Endothelial cell of umbilical vein (primary cell): ENCODE measurements at regions not wholly inside any gene's neighbourhood (a gene's known extent, or its start where the extent isn't known, plus 50 kb on each side); places are given as distances from the start of the nearest gene placed in this dataset.

ENCODE experiments used
- BruUV-seq: library from RNA; stranded (reverse); fragments of 400-500 nt; replicated peaks from 2 replicates; lab custom pipeline; 2021; lab: Mats Ljungman, UMichigan
- CTCF ChIA-PET: fragments of 300-600, 350-600 bp; sonication (Branson Sonifier 250); formaldehyde crosslinking; loops from one replicate; lab custom pipeline; 2021; ENCODE audit warnings: antibody characterized with exemption, inconsistent platforms; lab: Charles Lee
- POLR2A ChIA-PET: fragments of 300-600, 350-600 bp; sonication (Branson Sonifier 250); formaldehyde crosslinking; loops from one replicate; lab custom pipeline; 2021; ENCODE audit warnings: antibody characterized with exemption, inconsistent platforms; lab: Charles Lee
- DNase-seq: peaks from one replicate; pipeline ENCODE4 v3.0.0-alpha.2; 2011; ENCODE audit warnings: low read depth, low spot score
- FAIRE-seq: peaks from 2 replicates; lab custom pipeline; 2011; peaks lifted over from hg19 to GRCh38; lab: Jason Lieb, UNC
- H2AFZ ChIP-seq: 2 replicates; pipeline ENCODE4 v1.6.0; 2012; ENCODE audit warnings: low read depth, low read length, control low read depth, inconsistent platforms
- H3K27ac ChIP-seq: 2 replicates; pipeline ENCODE4 v1.5.1; 2011; ENCODE audit warnings: low read depth, mild to moderate bottlenecking, control low read depth, low read length, moderate library complexity; ENCODE audit not compliant: insufficient read depth
- H3K27me3 ChIP-seq, 2 experiments: 2 replicates each; pipeline versions ENCODE4 v1.6.0 to v1.6.1; 2011; ENCODE audit warnings: low read length in 2 of 2, mixed read lengths in 1 of 2; ENCODE audit not compliant: control insufficient read depth in 2 of 2, insufficient read depth in 2 of 2
- H3K36me3 ChIP-seq, 2 experiments: 2 replicates in 1 of 2; 3 replicates in 1 of 2; pipeline ENCODE4 v1.5.1; 2011; ENCODE audit warnings: low read length in 2 of 2, mild to moderate bottlenecking in 1 of 2, moderate library complexity in 1 of 2; ENCODE audit not compliant: control insufficient read depth in 2 of 2, insufficient read depth in 2 of 2; ENCODE audit errors: extremely low read depth in 1 of 2
- H3K4me1 ChIP-seq: 3 replicates; pipeline ENCODE4 v1.5.1; 2011; ENCODE audit warnings: mild to moderate bottlenecking, low read length; ENCODE audit not compliant: control insufficient read depth, insufficient read depth; ENCODE audit errors: extremely low read depth
- H3K4me2 ChIP-seq: 2 replicates; pipeline ENCODE4 v1.6.1; 2011; ENCODE audit warnings: low read length, control low read depth, mixed read lengths; ENCODE audit not compliant: insufficient read depth
- H3K4me3 ChIP-seq, 3 experiments: fragments of 200-600 bp in 1 of 3; sonication (generic), shearing (Covaris generic) in 1 of 3; replicated peaks in 1 of 3; 2 replicates each; pipeline ENCODE4 v1.5.1; 2011 to 2016; ENCODE audit warnings: control low read depth in 3 of 3, low read length in 3 of 3, mild to moderate bottlenecking in 2 of 3, inconsistent platforms in 1 of 3, low read depth in 1 of 3, moderate library complexity in 1 of 3; ENCODE audit not compliant: insufficient read depth in 1 of 3
- H3K79me2 ChIP-seq: 2 replicates; pipeline ENCODE4 v1.6.0; 2012; ENCODE audit warnings: low read length, inconsistent platforms; ENCODE audit not compliant: control insufficient read depth, insufficient read depth
- H3K9ac ChIP-seq: replicated peaks from 2 replicates; pipeline ENCODE3; 2011; ENCODE audit warnings: low read length, control low read depth; ENCODE audit not compliant: insufficient read depth; ENCODE audit errors: extremely low read depth
- H3K9me1 ChIP-seq: replicated peaks from 3 replicates; pipeline ENCODE4 v1.6.0; 2011; ENCODE audit warnings: mild to moderate bottlenecking, low read length; ENCODE audit not compliant: control insufficient read depth, insufficient read depth; ENCODE audit errors: extremely low read depth
- H3K9me3 ChIP-seq: replicated peaks from 2 replicates; pipeline ENCODE4 v1.5.1; 2012; ENCODE audit warnings: low read length, inconsistent platforms; ENCODE audit not compliant: control insufficient read depth, insufficient read depth
- H4K20me1 ChIP-seq: replicated peaks from 2 replicates; pipeline ENCODE3; 2011; ENCODE audit warnings: mild to moderate bottlenecking, low read length; ENCODE audit not compliant: control insufficient read depth, insufficient read depth; ENCODE audit errors: extremely low read depth
- EZH2 ChIP-seq: IDR thresholded peaks from 2 replicates; pipeline ENCODE4 v1.6.1; 2012; ENCODE audit warnings: borderline replicate concordance, low read depth, mild to moderate bottlenecking, moderate library complexity, low read length, inconsistent platforms; ENCODE audit not compliant: severe bottlenecking
- FOS ChIP-seq: IDR thresholded peaks from 2 replicates; pipeline ENCODE4 v1.6.1; 2011; ENCODE audit warnings: mild to moderate bottlenecking, low read length, moderate library complexity, borderline replicate concordance; ENCODE audit not compliant: insufficient read depth
- GATA2 ChIP-seq: IDR thresholded peaks from 2 replicates; pipeline ENCODE4 v1.7.0; 2011; ENCODE audit warnings: low read depth, mild to moderate bottlenecking, moderate library complexity, mixed read lengths, low read length; ENCODE audit not compliant: insufficient read length, insufficient read depth
- JUN ChIP-seq: IDR thresholded peaks from 2 replicates; pipeline ENCODE4 v1.6.1; 2011; ENCODE audit warnings: borderline replicate concordance, low read depth; ENCODE audit not compliant: insufficient read length, insufficient read depth
- MYC ChIP-seq: IDR thresholded peaks from one replicate; pipeline ENCODE4 v1.6.1; 2011; ENCODE audit warnings: mild to moderate bottlenecking, low read depth, low read length
- POLR2A ChIP-seq: IDR thresholded peaks from 2 replicates; pipeline ENCODE4 v1.6.1; 2012; ENCODE audit warnings: low read depth, mild to moderate bottlenecking, control low read depth, low read length
- POLR2AphosphoS5 ChIP-seq: IDR thresholded peaks from 2 replicates; pipeline ENCODE4 v1.6.1; 2012; ENCODE audit warnings: low read depth, mild to moderate bottlenecking, control low read depth, low read length, moderate library complexity; ENCODE audit not compliant: insufficient read depth
- dilution Hi-C: fragments of 300-500 bp; cut with MboI; formaldehyde crosslinking; loops from one replicate; pipeline ENCODE4 v1.15.0; 2019; ENCODE audit warnings: low sequenced_read_pairs; ENCODE audit not compliant: extremely low pct_ligation_motif_present
- intact Hi-C: fragments of 100-400 bp; cut with micrococcal nuclease; formaldehyde crosslinking; loops from one replicate; pipeline ENCODE4 v1.10.0; 2022
- TF ChIP-seq, protein P1 (sequence below), 2 donors: IDR thresholded peaks; 1 replicate in 1 of 2; 2 replicates in 1 of 2; pipeline ENCODE4 v1.5.1; 2011; ENCODE audit warnings: low read length in 2 of 2, mild to moderate bottlenecking in 2 of 2, moderate library complexity in 2 of 2, control low read depth in 1 of 2, inconsistent platforms in 1 of 2, low read depth in 1 of 2; ENCODE audit not compliant: insufficient read depth in 1 of 2; ENCODE audit errors: extremely low read depth in 1 of 2
- TF ChIP-seq, protein P2 (sequence below): IDR thresholded peaks from 2 replicates; pipeline ENCODE4 v1.6.1; 2011; ENCODE audit not compliant: insufficient read depth, insufficient read length

DNA sequence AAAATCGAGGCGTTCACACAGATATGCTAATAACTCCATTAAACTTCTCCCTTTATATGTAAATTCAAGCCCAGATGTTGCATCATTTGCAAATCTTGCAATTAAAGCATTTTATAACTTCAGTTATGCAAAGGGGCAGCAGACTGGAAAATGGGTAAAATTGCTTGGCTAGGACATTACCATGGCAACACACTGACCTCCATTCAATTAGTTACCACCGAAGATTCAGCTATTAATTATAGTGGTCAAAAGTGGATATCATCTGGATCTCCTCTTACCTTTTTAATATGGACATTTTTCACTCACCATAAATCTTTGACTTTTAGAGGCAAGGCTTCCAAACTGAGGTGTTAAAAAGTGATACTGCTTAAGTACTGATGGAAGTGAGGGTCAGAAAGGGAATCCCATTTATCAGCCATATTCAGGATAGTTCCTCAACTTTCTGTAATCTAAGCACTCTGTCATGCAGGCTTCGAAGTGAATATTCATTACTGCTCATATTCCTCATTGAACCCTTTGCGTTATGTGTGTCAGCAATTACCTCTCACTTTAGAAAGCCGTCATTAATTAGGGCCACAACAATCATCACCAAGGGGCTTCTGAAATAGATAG is 386.2 kb upstream of the ROBO2 start:
- dilution Hi-C loops (no loop called here), intact Hi-C loops (no loop called here)
- no TSS peak for BruUV-seq
- H3K4me1 ChIP-seq: no peaks in the 10 kb centered on the region
- TF ChIP-seq POLR2AphosphoS5 (no peak), JUN (no peak), POLR2A (no peak), GATA2 (no peak), EZH2 (no peak), FOS (no peak), MYC (no peak)
- TF ChIP-seq, protein P1, sequence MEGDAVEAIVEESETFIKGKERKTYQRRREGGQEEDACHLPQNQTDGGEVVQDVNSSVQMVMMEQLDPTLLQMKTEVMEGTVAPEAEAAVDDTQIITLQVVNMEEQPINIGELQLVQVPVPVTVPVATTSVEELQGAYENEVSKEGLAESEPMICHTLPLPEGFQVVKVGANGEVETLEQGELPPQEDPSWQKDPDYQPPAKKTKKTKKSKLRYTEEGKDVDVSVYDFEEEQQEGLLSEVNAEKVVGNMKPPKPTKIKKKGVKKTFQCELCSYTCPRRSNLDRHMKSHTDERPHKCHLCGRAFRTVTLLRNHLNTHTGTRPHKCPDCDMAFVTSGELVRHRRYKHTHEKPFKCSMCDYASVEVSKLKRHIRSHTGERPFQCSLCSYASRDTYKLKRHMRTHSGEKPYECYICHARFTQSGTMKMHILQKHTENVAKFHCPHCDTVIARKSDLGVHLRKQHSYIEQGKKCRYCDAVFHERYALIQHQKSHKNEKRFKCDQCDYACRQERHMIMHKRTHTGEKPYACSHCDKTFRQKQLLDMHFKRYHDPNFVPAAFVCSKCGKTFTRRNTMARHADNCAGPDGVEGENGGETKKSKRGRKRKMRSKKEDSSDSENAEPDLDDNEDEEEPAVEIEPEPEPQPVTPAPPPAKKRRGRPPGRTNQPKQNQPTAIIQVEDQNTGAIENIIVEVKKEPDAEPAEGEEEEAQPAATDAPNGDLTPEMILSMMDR (IDR thresholded peaks at IDR 0.05; ENCODE audit: extremely low read depth in 1 of 2, insufficient read depth in 1 of 2, low read depth in 1 of 2, low read length in 2 of 2): no peak
- TF ChIP-seq, protein P2, sequence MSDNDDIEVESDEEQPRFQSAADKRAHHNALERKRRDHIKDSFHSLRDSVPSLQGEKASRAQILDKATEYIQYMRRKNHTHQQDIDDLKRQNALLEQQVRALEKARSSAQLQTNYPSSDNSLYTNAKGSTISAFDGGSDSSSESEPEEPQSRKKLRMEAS: no peak
- H3K4me3 ChIP-seq: no peak overlapping the region
- no peaks in the 10 kb centered on the region for H3K79me2 ChIP-seq
- H2AFZ ChIP-seq: no peak overlapping the region
- no peaks in the 10 kb centered on the region for H3K27me3 ChIP-seq
- CTCF ChIA-PET: no interaction called here
- FAIRE-seq (no peak), DNase-seq (no peak)
- no peaks in the 10 kb centered on the region for H4K20me1 ChIP-seq
- no peak overlapping the region for H3K4me2 ChIP-seq
- POLR2A ChIA-PET: no interaction called here
- H3K9me1 ChIP-seq: no peaks in the 10 kb centered on the region
- no peak overlapping the region for H3K9ac ChIP-seq
- no peak overlapping the region for H3K27ac ChIP-seq
- peaks cover 1% of the 10 kb centered on the region for H3K9me3 ChIP-seq
- no peaks in the 10 kb centered on the region for H3K36me3 ChIP-seq
